ENCODE measurements at regions not wholly inside any gene's neighbourhood (a gene's known extent, or its start where the extent isn't known, plus 50 kb on each side); places are given as distances from the start of the nearest gene placed in this dataset.

GRCh38 chr18:40676668-40677067, 1278.4 kb upstream of the PIK3C3 start:
- DNase-seq: no peak
- H3K36me3 ChIP-seq: no peaks in the 10 kb centered on the region
- H3K9me3 ChIP-seq: no peaks in the 10 kb centered on the region
- no peaks in the 10 kb centered on the region for H3K27me3 ChIP-seq
- no peak overlapping the region for H3K4me3 ChIP-seq

- no peaks in the 10 kb centered on the region for H3K36me3 ChIP-seq
- H3K27me3 ChIP-seq: no peaks in the 10 kb centered on the region
- no peak overlapping the region for H3K4me3 ChIP-seq
- no peaks in the 10 kb centered on the region for H3K9me3 ChIP-seq
- no peak for DNase-seq
These were observed 1281.9 kb upstream of the PIK3C3 start for GRCh38 chr18:40673150-40673549.

GRCh38 chr18:40672590-40672989, 1282.4 kb upstream of the PIK3C3 start:
- DNase-seq: no peak
- Histone ChIP-seq H3K27me3 (no peaks in the 10 kb centered on the region), H3K9me3 (no peaks in the 10 kb centered on the region), H3K4me3 (no peak overlapping the region), H3K36me3 (no peaks in the 10 kb centered on the region)

- DNase-seq: no peak
- Histone ChIP-seq H3K36me3 (no peaks in the 10 kb centered on the region), H3K4me3 (no peak overlapping the region), H3K9me3 (no peaks in the 10 kb centered on the region), H3K27me3 (no peaks in the 10 kb centered on the region)
These were observed 1284.2 kb upstream of the PIK3C3 start for GRCh38 chr18:40670668-40671375.

DNA sequence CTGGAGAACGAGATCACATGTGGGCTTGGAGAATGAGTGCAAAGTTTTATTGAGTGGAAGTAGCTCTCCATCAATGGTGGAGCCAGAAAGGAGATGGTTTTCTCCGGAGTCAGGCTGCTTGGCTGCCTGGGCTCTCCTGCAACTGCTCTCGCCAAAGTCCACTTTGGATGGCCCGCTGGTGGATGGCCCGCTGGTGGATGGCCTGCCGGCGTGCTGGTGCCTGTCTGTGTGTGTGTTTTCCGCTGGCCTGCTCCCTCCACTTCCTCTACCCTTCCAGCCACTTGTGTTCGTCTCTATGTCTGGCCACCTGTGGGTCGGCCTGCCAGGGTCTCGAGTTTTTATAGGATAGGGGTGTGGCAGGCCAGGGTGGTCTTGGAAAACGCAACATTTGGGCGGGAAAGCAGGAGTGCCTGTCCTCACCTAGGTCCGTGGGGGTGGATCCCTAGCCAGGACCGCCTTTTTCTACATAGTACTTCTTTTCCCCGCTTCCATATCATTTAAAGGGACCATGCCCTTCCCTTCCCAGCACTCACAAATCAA, 1292.1 kb upstream of the PIK3C3 start:
- no peak for DNase-seq
- H3K4me3 ChIP-seq: no peak overlapping the region
- H3K9me3 ChIP-seq: no peaks in the 10 kb centered on the region
- H3K36me3 ChIP-seq: no peaks in the 10 kb centered on the region
- H3K27me3 ChIP-seq: no peaks in the 10 kb centered on the region

- no peaks in the 10 kb centered on the region; the same call in 1 of the 2 replicates for H3K27me3 ChIP-seq
- H3K36me3 ChIP-seq: no peaks in the 10 kb centered on the region
- H3K4me3 ChIP-seq: no peak overlapping the region
- DNase-seq: no peak
- no peaks in the 10 kb centered on the region for H3K9me3 ChIP-seq
These were observed 1301.4 kb upstream of the PIK3C3 start for GRCh38 chr18:40653682-40654081.

- no peak overlapping the region for H3K4me3 ChIP-seq
- no peaks in the 10 kb centered on the region for H3K9me3 ChIP-seq
- H3K27me3 ChIP-seq: no peaks in the 10 kb centered on the region; the same call in 1 of the 2 replicates
- no peak for DNase-seq
- H3K36me3 ChIP-seq: no peaks in the 10 kb centered on the region
These were observed 1302.7 kb upstream of the PIK3C3 start for GRCh38 chr18:40652321-40652720.

- H3K36me3 ChIP-seq: no peaks in the 10 kb centered on the region
- no peak for DNase-seq
- H3K4me3 ChIP-seq: no peak overlapping the region
- no peaks in the 10 kb centered on the region; the same call in 1 of the 2 replicates for H3K27me3 ChIP-seq
- H3K9me3 ChIP-seq: no peaks in the 10 kb centered on the region
These were observed 1303.9 kb upstream of the PIK3C3 start for GRCh38 chr18:40651163-40651562.

DNA sequence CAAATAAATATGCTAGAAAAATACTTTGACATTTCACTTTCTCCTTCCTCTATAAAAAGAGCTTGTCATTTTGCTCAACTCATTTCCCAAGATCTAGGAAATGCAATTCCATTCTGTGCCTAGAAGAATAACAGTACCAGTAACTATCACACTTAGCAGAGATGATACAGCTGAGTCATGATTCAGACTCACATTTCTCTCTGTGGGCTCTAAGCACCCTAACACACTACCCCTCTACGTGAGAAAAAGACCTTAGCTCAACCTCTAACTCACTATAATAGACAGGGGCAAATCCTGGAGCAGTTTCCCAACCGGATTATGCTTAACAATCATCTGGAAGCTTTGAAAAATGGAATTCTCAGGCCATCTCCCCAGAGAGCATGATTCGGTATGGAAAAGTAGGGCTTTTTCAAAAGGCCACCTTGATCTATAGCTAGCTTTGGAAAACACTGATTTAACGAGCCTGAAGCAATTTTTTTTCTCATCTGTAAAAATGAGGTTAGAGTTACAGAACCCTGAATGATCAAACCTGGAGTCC, 1312.3 kb upstream of the PIK3C3 start:
- no peak for DNase-seq
- Histone ChIP-seq H3K4me3 (no peak overlapping the region), H3K9me3 (no peaks in the 10 kb centered on the region), H3K27me3 (no peaks in the 10 kb centered on the region), H3K36me3 (no peaks in the 10 kb centered on the region)

GRCh38 chr18:40631319-40631718, 1323.7 kb upstream of the PIK3C3 start:
- DNase-seq: no peak
- H3K27me3 ChIP-seq: no peaks in the 10 kb centered on the region
- H3K4me3 ChIP-seq: no peak overlapping the region
- H3K36me3 ChIP-seq: no peaks in the 10 kb centered on the region
- H3K9me3 ChIP-seq: no peaks in the 10 kb centered on the region; the same call in 1 of the 2 replicates

GRCh38 chr18:40630496-40630895, 1324.5 kb upstream of the PIK3C3 start:
- H3K9me3 ChIP-seq: no peaks in the 10 kb centered on the region; the same call in 1 of the 2 replicates
- H3K36me3 ChIP-seq: no peaks in the 10 kb centered on the region
- no peak overlapping the region for H3K4me3 ChIP-seq
- no peaks in the 10 kb centered on the region for H3K27me3 ChIP-seq
- no peak for DNase-seq

GRCh38 chr18:40624959-40625358, 1330.1 kb upstream of the PIK3C3 start:
- Histone ChIP-seq H3K36me3 (no peaks in the 10 kb centered on the region), H3K27me3 (no peaks in the 10 kb centered on the region), H3K9me3 (no peaks in the 10 kb centered on the region), H3K4me3 (no peak overlapping the region)
- DNase-seq: no peak

DNA sequence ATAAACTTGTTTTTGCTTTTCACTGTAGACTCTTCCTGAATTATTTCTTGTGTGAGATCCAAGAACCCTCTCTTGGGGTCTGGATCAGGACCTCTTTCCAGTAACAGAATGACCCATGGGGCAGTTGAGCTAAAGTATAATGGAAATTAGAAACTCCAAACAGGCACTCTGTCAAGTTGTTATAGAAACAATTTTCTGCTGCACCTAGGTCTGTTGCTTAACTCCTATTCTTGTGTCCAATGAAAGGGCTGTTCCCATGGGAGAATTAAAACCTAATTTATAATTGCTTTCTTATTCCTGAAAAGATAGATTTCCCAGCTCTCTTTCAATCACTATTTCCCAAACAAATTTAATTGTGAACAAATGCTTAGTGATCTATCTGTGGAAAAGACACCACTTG, 1341.3 kb upstream of the PIK3C3 start:
- Histone ChIP-seq H3K9me3 (no peaks in the 10 kb centered on the region), H3K27me3 (no peaks in the 10 kb centered on the region), H3K36me3 (no peaks in the 10 kb centered on the region), H3K4me3 (no peak overlapping the region)
- DNase-seq: no peak

GRCh38 chr18:40612356-40612755, 1342.7 kb upstream of the PIK3C3 start:
- no peak overlapping the region for H3K4me3 ChIP-seq
- no peak for DNase-seq
- no peaks in the 10 kb centered on the region for H3K27me3 ChIP-seq
- no peaks in the 10 kb centered on the region for H3K9me3 ChIP-seq
- no peaks in the 10 kb centered on the region for H3K36me3 ChIP-seq

DNA sequence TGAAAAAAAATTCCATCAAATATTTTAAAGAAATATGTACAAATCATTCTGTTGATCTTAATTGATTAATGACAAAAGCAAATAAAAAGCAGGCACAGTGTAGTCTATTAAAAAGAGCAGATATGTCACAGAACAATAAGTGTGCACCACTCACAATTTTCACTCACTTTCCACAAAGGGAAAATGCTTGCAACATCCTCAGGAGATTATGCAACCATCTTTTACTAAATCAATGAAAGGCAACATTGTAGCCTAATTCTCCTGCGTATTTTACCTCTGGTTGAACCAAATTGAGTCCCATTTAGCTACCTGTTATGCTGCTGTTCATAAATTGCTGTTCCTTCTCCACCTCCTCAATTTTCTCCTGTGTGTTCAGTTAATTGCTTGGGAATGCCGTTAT, 1346.8 kb upstream of the PIK3C3 start:
- no peaks in the 10 kb centered on the region for H3K27me3 ChIP-seq
- H3K9me3 ChIP-seq: no peaks in the 10 kb centered on the region
- no peak for DNase-seq
- H3K36me3 ChIP-seq: no peaks in the 10 kb centered on the region
- no peak overlapping the region for H3K4me3 ChIP-seq

GRCh38 chr18:40607542-40608148, 1347.4 kb upstream of the PIK3C3 start:
- H3K4me3 ChIP-seq: no peak overlapping the region
- H3K36me3 ChIP-seq: no peaks in the 10 kb centered on the region
- no peaks in the 10 kb centered on the region for H3K9me3 ChIP-seq
- no peak for DNase-seq
- H3K27me3 ChIP-seq: no peaks in the 10 kb centered on the region

DNA sequence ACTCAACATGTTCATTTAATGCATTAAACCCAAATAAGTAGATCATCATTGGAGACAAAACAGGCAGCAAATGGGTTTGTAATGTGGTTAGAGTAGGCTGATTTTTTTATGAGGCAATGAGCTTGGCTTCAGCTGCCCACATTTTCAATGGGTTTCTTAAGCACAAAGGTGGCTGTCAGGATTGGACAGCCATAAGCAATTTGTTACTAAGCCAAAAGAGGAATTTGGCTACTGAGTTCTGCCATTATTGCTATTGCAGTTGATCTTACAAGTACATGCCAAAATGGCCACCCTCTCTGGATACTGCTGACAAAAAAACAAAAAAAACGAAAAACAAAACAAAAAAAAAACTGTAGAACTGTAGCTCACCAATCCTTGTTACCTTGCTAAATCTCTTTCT, 1348.0 kb upstream of the PIK3C3 start:
- Histone ChIP-seq H3K36me3 (no peaks in the 10 kb centered on the region), H3K4me3 (no peak overlapping the region), H3K9me3 (no peaks in the 10 kb centered on the region), H3K27me3 (no peaks in the 10 kb centered on the region)
- no peak for DNase-seq

GRCh38 chr18:40583671-40584070, 1371.4 kb upstream of the PIK3C3 start:
- H3K36me3 ChIP-seq: no peaks in the 10 kb centered on the region
- H3K9me3 ChIP-seq: no peaks in the 10 kb centered on the region
- no peak overlapping the region for H3K4me3 ChIP-seq
- no peak for DNase-seq
- no peaks in the 10 kb centered on the region for H3K27me3 ChIP-seq

Measured in MG63 (cell line).